Activated B cell treated with CpG ODN at 0.5 μM for 24 hours (primary cell): ENCODE measurements at regions not wholly inside any gene's neighbourhood (a gene's known extent, or its start where the extent isn't known, plus 50 kb on each side); places are given as distances from the start of the nearest gene placed in this dataset.

ENCODE experiments used
- ATAC-seq: fragments of 200-7000 bp; cut with Tn5 transposase; one replicate; pipeline ENCODE4 v1.10.0; 2021; ENCODE audit warnings: low read depth, mild to moderate bottlenecking, moderate library complexity
- CTCF ChIA-PET: fragments of 350-600 bp; sonication (Branson Sonifier 250); formaldehyde crosslinking; loops from one replicate; lab custom pipeline; 2021; ENCODE audit warnings: antibody characterized with exemption; lab: Charles Lee
- POLR2A ChIA-PET: fragments of 350-600 bp; sonication (Branson Sonifier 250); formaldehyde crosslinking; loops from one replicate; lab custom pipeline; 2021; ENCODE audit warnings: antibody characterized with exemption; lab: Charles Lee
- DNase-seq: peaks from one replicate; pipeline ENCODE4 v3.0.0; 2022
- H3K27ac Mint-ChIP-seq: one replicate; pipeline ENCODE4 v1.8.0; 2020; ENCODE audit warnings: mixed read lengths
- H3K27me3 Mint-ChIP-seq: one replicate; pipeline ENCODE4 v1.8.0; 2021; ENCODE audit warnings: mixed read lengths
- H3K36me3 Mint-ChIP-seq: one replicate; pipeline ENCODE4 v1.8.0; 2021; ENCODE audit warnings: low read depth, mixed read lengths
- H3K4me1 Mint-ChIP-seq: one replicate; pipeline ENCODE4 v1.8.0; 2021; ENCODE audit warnings: mixed read lengths
- H3K4me3 Mint-ChIP-seq: one replicate; pipeline ENCODE4 v1.8.0; 2020; ENCODE audit warnings: mild to moderate bottlenecking, mixed read lengths
- H3K9me3 Mint-ChIP-seq: one replicate; pipeline ENCODE4 v1.8.0; 2020; ENCODE audit warnings: mixed read lengths
- CTCF ChIP-seq: fragments of 200-600 bp; IDR thresholded peaks from one replicate; pipeline ENCODE4 v1.8.0; 2022; ENCODE audit warnings: antibody characterized with exemption, mild to moderate bottlenecking
- intact Hi-C: fragments of 100-400 bp; cut with micrococcal nuclease; formaldehyde crosslinking; loops from one replicate; pipeline ENCODE4 v1.15.1; 2024

- Mint-ChIP-seq H3K36me3 (no peaks in the 10 kb centered on the region), H3K27me3 (no peaks in the 10 kb centered on the region), H3K9me3 (no peaks in the 10 kb centered on the region), H3K4me1 (no peaks in the 10 kb centered on the region), H3K27ac (no peak overlapping the region), H3K4me3 (no peak overlapping the region)
- ATAC-seq (no peak), DNase-seq (no peak)
- POLR2A ChIA-PET: no interaction called here
- CTCF ChIA-PET: no interaction called here
- no peak for TF ChIP-seq CTCF
- intact Hi-C loops: no loop called here
Measured at GRCh38 chr1:98294127-98294526, 367.4 kb upstream of the SNX7 start.

- DNase-seq (no peak), ATAC-seq (no peak)
- no peak overlapping the region for H3K4me3 Mint-ChIP-seq
- no peaks in the 10 kb centered on the region for H3K9me3 Mint-ChIP-seq
- H3K4me1 Mint-ChIP-seq: no peaks in the 10 kb centered on the region
- H3K27ac Mint-ChIP-seq: no peak overlapping the region
- H3K27me3 Mint-ChIP-seq: no peaks in the 10 kb centered on the region
- no peak for TF ChIP-seq CTCF
- intact Hi-C loops: no loop called here
- ChIA-PET POLR2A (no interaction called here), CTCF (no interaction called here)
- no peaks in the 10 kb centered on the region for H3K36me3 Mint-ChIP-seq
Measured at GRCh38 chr1:98292994-98293393, 368.5 kb upstream of the SNX7 start.

GRCh38 chr1:98289311-98289710 lies 368.5 kb upstream of the DPYD start:
- H3K9me3 Mint-ChIP-seq: no peaks in the 10 kb centered on the region
- ChIA-PET POLR2A (no interaction called here), CTCF (no interaction called here)
- H3K27ac Mint-ChIP-seq: no peak overlapping the region
- H3K36me3 Mint-ChIP-seq: no peaks in the 10 kb centered on the region
- no peaks in the 10 kb centered on the region for H3K4me1 Mint-ChIP-seq
- no peak overlapping the region for H3K4me3 Mint-ChIP-seq
- DNase-seq (no peak), ATAC-seq (no peak)
- intact Hi-C loops: no loop called here
- no peaks in the 10 kb centered on the region for H3K27me3 Mint-ChIP-seq
- no peak for TF ChIP-seq CTCF

GRCh38 chr1:98288494-98288893 lies 367.7 kb upstream of the DPYD start:
- no peaks in the 10 kb centered on the region for H3K36me3 Mint-ChIP-seq

GRCh38 chr1:98287626-98288025 lies 366.8 kb upstream of the DPYD start:
- ChIA-PET CTCF (no interaction called here), POLR2A (no interaction called here)
- ATAC-seq (no peak), DNase-seq (no peak)
- no peaks in the 10 kb centered on the region for H3K27me3 Mint-ChIP-seq
- H3K27ac Mint-ChIP-seq: no peak overlapping the region
- no peaks in the 10 kb centered on the region for H3K9me3 Mint-ChIP-seq
- no peaks in the 10 kb centered on the region for H3K4me1 Mint-ChIP-seq
- H3K36me3 Mint-ChIP-seq: no peaks in the 10 kb centered on the region
- no peak overlapping the region for H3K4me3 Mint-ChIP-seq
- intact Hi-C loops: no loop called here
- no peak for TF ChIP-seq CTCF

More at GRCh38 chr1:98288494-98288893, 367.7 kb upstream of the DPYD start:
- ATAC-seq (no peak), DNase-seq (no peak)
- POLR2A ChIA-PET: no interaction called here
- CTCF ChIA-PET: no interaction called here
- TF ChIP-seq CTCF: no peak
- no peaks in the 10 kb centered on the region for H3K4me1 Mint-ChIP-seq
- H3K27me3 Mint-ChIP-seq: no peaks in the 10 kb centered on the region
- no peaks in the 10 kb centered on the region for H3K9me3 Mint-ChIP-seq
- intact Hi-C loops: no loop called here
- no peak overlapping the region for H3K27ac Mint-ChIP-seq
- no peak overlapping the region for H3K4me3 Mint-ChIP-seq
